Parathyroid adenoma (tissue), 2 donors: ENCODE measurements at regions not wholly inside any gene's neighbourhood (a gene's known extent, or its start where the extent isn't known, plus 50 kb on each side); places are given as distances from the start of the nearest gene placed in this dataset.

Experiments used
- H2AFZ ChIP-seq: fragments of 300-600 bp; sonication (generic); one replicate; pipeline ENCODE4 v1.7.0; 2017; ENCODE audit warnings: antibody characterized with exemption, mild to moderate bottlenecking
- H3K27ac ChIP-seq: fragments of 300-600 bp; sonication (generic); one replicate; pipeline ENCODE4 v1.7.0; 2017
- H3K27me3 ChIP-seq: fragments of 300-600 bp; sonication (generic); one replicate; pipeline ENCODE4 v1.7.0; 2017; ENCODE audit warnings: low read length; ENCODE audit not compliant: control insufficient read depth, insufficient read depth
- H3K36me3 ChIP-seq: fragments of 300-600 bp; sonication (generic); one replicate; pipeline ENCODE4 v1.7.0; 2017; ENCODE audit warnings: low read length; ENCODE audit not compliant: control insufficient read depth, insufficient read depth
- H3K4me1 ChIP-seq: fragments of 300-600 bp; sonication (generic); one replicate; pipeline ENCODE4 v1.7.0; 2017; ENCODE audit warnings: control low read depth
- H3K4me2 ChIP-seq: fragments of 300-600 bp; sonication (generic); one replicate; pipeline ENCODE4 v1.7.0; 2017; ENCODE audit warnings: low read length
- H3K4me3 ChIP-seq: fragments of 300-600 bp; sonication (generic); one replicate; pipeline ENCODE4 v1.7.0; 2017; ENCODE audit warnings: low read depth, low read length
- H3K79me2 ChIP-seq: fragments of 300-600 bp; sonication (generic); one replicate; pipeline ENCODE4 v1.7.0; 2017; ENCODE audit warnings: control low read depth
- H3K9ac ChIP-seq: fragments of 300-600 bp; sonication (generic); one replicate; pipeline ENCODE4 v1.7.0; 2017; ENCODE audit warnings: mild to moderate bottlenecking
- H3K9me3 ChIP-seq: fragments of 300-600 bp; sonication (generic); one replicate; pipeline ENCODE4 v1.7.0; 2017; ENCODE audit warnings: low read length; ENCODE audit not compliant: control insufficient read depth
- CTCF ChIP-seq: fragments of 300-600 bp; sonication (generic); IDR thresholded peaks from one replicate; pipeline ENCODE4 v1.7.0; 2017; ENCODE audit warnings: antibody characterized with exemption, mild to moderate bottlenecking
- donor health status: primary hyperparathyroidism.

DNA sequence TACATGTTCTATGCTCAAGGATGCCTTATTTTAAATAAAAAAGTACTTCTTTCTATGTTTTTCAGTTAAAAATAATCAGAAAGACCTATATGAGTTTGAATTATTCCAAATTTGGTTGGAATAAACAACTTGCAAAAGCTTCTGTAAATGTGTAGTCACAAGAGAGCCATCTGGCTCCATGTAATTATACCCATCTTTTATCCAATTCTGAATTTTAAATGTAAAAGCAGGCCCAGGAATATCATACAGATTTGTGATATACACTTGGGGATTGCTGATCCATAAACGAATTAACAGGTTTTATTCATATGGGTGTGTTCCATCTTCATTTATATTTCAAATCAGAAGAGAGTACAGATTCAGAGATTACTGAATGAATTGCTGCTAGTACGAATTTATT, 329.2 kb upstream of the LRFN5 start:
- H3K4me2 ChIP-seq: no peak overlapping the region
- no peak overlapping the region for H3K4me3 ChIP-seq
- H3K36me3 ChIP-seq: no peaks in the 10 kb centered on the region
- H3K9me3 ChIP-seq: no peaks in the 10 kb centered on the region
- H2AFZ ChIP-seq: no peak overlapping the region
- H3K27me3 ChIP-seq: no peaks in the 10 kb centered on the region
- H3K79me2 ChIP-seq: no peaks in the 10 kb centered on the region
- no peaks in the 10 kb centered on the region for H3K4me1 ChIP-seq
- H3K27ac ChIP-seq: no peak overlapping the region
- no peak for TF ChIP-seq CTCF
- no peak overlapping the region for H3K9ac ChIP-seq

DNA sequence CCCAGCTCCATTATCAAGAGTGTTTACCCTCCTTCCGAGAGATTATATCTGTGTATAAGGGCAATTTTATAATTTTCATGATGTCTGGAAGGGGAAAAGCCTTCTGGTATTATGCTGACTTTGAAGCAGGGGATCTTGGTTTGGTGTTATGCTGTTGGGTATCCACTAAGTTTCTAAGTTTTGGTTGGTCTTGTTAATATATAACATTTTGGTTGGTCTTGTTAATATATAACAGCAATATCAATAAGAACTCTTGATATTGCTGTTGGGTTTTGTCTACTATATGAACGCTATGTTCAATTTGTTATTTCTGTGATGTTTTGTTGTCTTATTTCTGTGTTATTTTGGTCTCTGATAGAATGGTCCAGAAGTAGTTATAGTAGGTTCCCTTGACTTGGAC, 349.2 kb upstream of the LRFN5 start:
- Histone ChIP-seq H3K36me3 (no peaks in the 10 kb centered on the region), H3K4me2 (no peak overlapping the region), H3K4me3 (no peak overlapping the region), H3K4me1 (no peaks in the 10 kb centered on the region), H3K79me2 (no peaks in the 10 kb centered on the region), H3K27ac (no peak overlapping the region), H3K9me3 (no peaks in the 10 kb centered on the region), H3K27me3 (no peaks in the 10 kb centered on the region), H2AFZ (no peak overlapping the region), H3K9ac (no peak overlapping the region)
- no peak for TF ChIP-seq CTCF

DNA sequence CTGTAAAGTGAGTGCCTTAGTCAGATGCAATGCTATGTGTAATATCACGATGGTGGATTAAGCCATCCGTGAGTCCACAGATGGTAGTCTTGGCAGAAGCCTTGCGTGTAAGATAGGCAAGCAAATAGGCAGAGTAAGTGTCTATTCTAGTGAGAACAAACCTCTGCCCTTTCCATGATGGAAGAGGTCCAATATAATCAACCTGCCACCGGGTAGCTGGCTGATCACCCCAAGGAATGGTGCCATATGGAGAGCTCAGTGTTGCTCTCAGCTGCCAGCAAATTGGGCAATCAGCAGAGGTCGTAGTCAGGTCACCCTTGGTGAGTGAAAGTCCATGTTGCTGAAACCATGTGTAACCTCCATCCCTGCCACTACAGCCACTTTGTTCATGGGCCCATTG, 371.2 kb upstream of the LRFN5 start:
- no peak overlapping the region for H3K4me3 ChIP-seq
- H3K27me3 ChIP-seq: no peaks in the 10 kb centered on the region
- H2AFZ ChIP-seq: no peak overlapping the region
- no peak for TF ChIP-seq CTCF
- no peaks in the 10 kb centered on the region for H3K36me3 ChIP-seq
- no peaks in the 10 kb centered on the region for H3K4me1 ChIP-seq
- H3K9ac ChIP-seq: no peak overlapping the region
- no peaks in the 10 kb centered on the region for H3K79me2 ChIP-seq
- no peaks in the 10 kb centered on the region for H3K9me3 ChIP-seq
- H3K27ac ChIP-seq: no peak overlapping the region
- no peak overlapping the region for H3K4me2 ChIP-seq

- Histone ChIP-seq H3K9me3 (no peaks in the 10 kb centered on the region), H3K27me3 (no peaks in the 10 kb centered on the region), H2AFZ (no peak overlapping the region), H3K9ac (no peak overlapping the region), H3K27ac (no peak overlapping the region), H3K4me2 (no peak overlapping the region), H3K36me3 (no peaks in the 10 kb centered on the region), H3K79me2 (no peaks in the 10 kb centered on the region), H3K4me1 (no peaks in the 10 kb centered on the region), H3K4me3 (no peak overlapping the region)
- no peak for TF ChIP-seq CTCF
These were observed 376.0 kb upstream of the LRFN5 start for GRCh38 chr14:41230683-41231082.

- no peak overlapping the region for H3K4me3 ChIP-seq
- no peak overlapping the region for H2AFZ ChIP-seq
- H3K4me1 ChIP-seq: no peaks in the 10 kb centered on the region
- H3K27ac ChIP-seq: no peak overlapping the region
- no peak overlapping the region for H3K4me2 ChIP-seq
- H3K36me3 ChIP-seq: no peaks in the 10 kb centered on the region
- no peak overlapping the region for H3K9ac ChIP-seq
- no peaks in the 10 kb centered on the region for H3K9me3 ChIP-seq
- H3K79me2 ChIP-seq: no peaks in the 10 kb centered on the region
- H3K27me3 ChIP-seq: no peaks in the 10 kb centered on the region
- no peak for TF ChIP-seq CTCF
These were observed 376.9 kb upstream of the LRFN5 start for GRCh38 chr14:41229824-41230223.
